Ovary (tissue), 7 donors: ENCODE measurements at regions not wholly inside any gene's neighbourhood (a gene's known extent, or its start where the extent isn't known, plus 50 kb on each side); places are given as distances from the start of the nearest gene placed in this dataset.

Experiments used
- DNase-seq, 5 donors: peaks; one replicate each; pipeline ENCODE4 v3.0.0-alpha.2; 2019 to 2020
- H3K27ac ChIP-seq, 2 donors: fragments of 200-600 bp; one replicate each; pipeline versions ENCODE4 v1.5.1 to v1.8.0; 2019 to 2022
- H3K27me3 ChIP-seq: fragments of 200-600 bp; one replicate; pipeline ENCODE4 v1.8.0; 2022
- H3K36me3 ChIP-seq: fragments of 200-600 bp; sonication (generic); one replicate; pipeline ENCODE4 v1.5.1; 2019
- H3K4me1 ChIP-seq: one replicate; pipeline ENCODE4 v1.8.1; 2013; ENCODE audit warnings: mild to moderate bottlenecking, moderate library complexity; ENCODE audit not compliant: insufficient read depth
- H3K4me3 ChIP-seq: fragments of 200-600 bp; sonication (generic); one replicate; pipeline ENCODE4 v1.5.1; 2017
- H3K9me3 ChIP-seq, 2 donors: fragments of 200-600 bp in 1 of 2; sonication (generic) in 1 of 2; one replicate each; pipeline versions ENCODE4 v1.5.1 to v1.8.1; 2013 to 2019; ENCODE audit warnings: mild to moderate bottlenecking in 1 of 2, moderate library complexity in 1 of 2
- CTCF ChIP-seq, 3 donors: fragments of 450-650 bp in 2 of 3; fragments of 200-600 bp in 1 of 3; IDR thresholded peaks; one replicate each; pipeline versions ENCODE4 v1.5.1 to v1.8.0; 2016 to 2022; ENCODE audit warnings: antibody characterized with exemption in 3 of 3, mild to moderate bottlenecking in 1 of 3
- EP300 ChIP-seq: sonication (generic); formaldehyde crosslinking; IDR thresholded peaks from one replicate; pipeline ENCODE4 v1.6.1; 2017; ENCODE audit warnings: antibody characterized with exemption
- POLR2A ChIP-seq: fragments of 450-650 bp; IDR thresholded peaks from one replicate; pipeline ENCODE4 v1.6.1; 2017; ENCODE audit warnings: antibody characterized with exemption, mild to moderate bottlenecking, moderate library complexity
- WGBS, 3 donors: extraction: QIAGEN DNeasy Blood & Tissue Kit in 1 of 3; methylation state at CpG; one replicate each; pipeline versions ENCODE4 v1.1.5 to v1.1.7; 2013 to 2017; 5-methylcytosine and 5-hydroxymethylcytosine counted together
- intact Hi-C, 4 donors: fragments of 100-400 bp; cut with DNase I; formaldehyde crosslinking; loops; one replicate each; pipeline versions ENCODE4 v1.11.0 to v1.15.1; 2022 to 2023
- donor health status: DM: no; HTN: no; CAD: no; lungs with moderate emphysema.
- donor health status: DM: no; HTN: no; CAD: no.
- donor health status: Bipolar disorder and iron deficiency.
- donor health status: DM: no; HTN: no; CAD: no.
- donor health status: DM: yes; HTN: yes; CAD: no.

- Histone ChIP-seq H3K27me3 (no peaks in the 10 kb centered on the region), H3K4me3 (no peak overlapping the region), H3K4me1 (no peaks in the 10 kb centered on the region), H3K36me3 (no peaks in the 10 kb centered on the region), H3K27ac (no peak overlapping the region), H3K9me3 (peaks cover 0 to 5% of the 10 kb centered on the region in 2 donors)
- no peak for DNase-seq
- WGBS, 3 donors, result 85 to 89% (median 86%) methylated on average over 16 of the region's 16 CpGs
- intact Hi-C loops, result no loop called here
- no peak for TF ChIP-seq POLR2A
- TF ChIP-seq EP300, result no peak
- no peak for TF ChIP-seq CTCF (IDR thresholded peaks at IDR 0.05)
These were observed 240.1 kb upstream of the HDAC4 start for GRCh38 chr2:239640676-239641578.

- H3K9me3 ChIP-seq, result peaks cover 0 to 7% of the 10 kb centered on the region in 2 donors
- no peaks in the 10 kb centered on the region for H3K4me1 ChIP-seq
- no peaks in the 10 kb centered on the region for H3K36me3 ChIP-seq
- H3K27me3 ChIP-seq, result no peaks in the 10 kb centered on the region
- intact Hi-C loops, result no loop called here
- no peak for DNase-seq
- TF ChIP-seq CTCF (IDR thresholded peaks at IDR 0.05) (no peak), POLR2A (no peak), EP300 (no peak)
- 80 to 83% (median 81%) methylated on average over 5 of the region's 5 CpGs for WGBS, 3 donors
- no peak overlapping the region for H3K4me3 ChIP-seq
- H3K27ac ChIP-seq, result no peak overlapping the region
These were observed 239.4 kb upstream of the HDAC4 start for GRCh38 chr2:239640210-239640609.

GRCh38 chr2:239639421-239640185 is 238.8 kb upstream of the HDAC4 start:
- DNase-seq, result no peak
- Histone ChIP-seq H3K27me3 (no peaks in the 10 kb centered on the region), H3K36me3 (no peaks in the 10 kb centered on the region), H3K9me3 (peaks cover 0 to 7% of the 10 kb centered on the region in 2 donors), H3K4me1 (no peaks in the 10 kb centered on the region), H3K27ac (no peak overlapping the region), H3K4me3 (no peak overlapping the region)
- intact Hi-C loops, result no loop called here
- no peak for TF ChIP-seq EP300
- WGBS, 3 donors, result 77 to 79% (median 78%) methylated on average over 5 of the region's 5 CpGs

GRCh38 chr2:239638376-239638775 is 237.6 kb upstream of the HDAC4 start:
- 65 to 71% (median 67%) methylated on average over 4 of the region's 4 CpGs for WGBS, 3 donors
- intact Hi-C loops, result no loop called here
- no peaks in the 10 kb centered on the region for H3K4me1 ChIP-seq
- H3K36me3 ChIP-seq, result no peaks in the 10 kb centered on the region
- H3K27ac ChIP-seq, result no peak overlapping the region
- no peak for TF ChIP-seq CTCF (IDR thresholded peaks at IDR 0.05)
- TF ChIP-seq POLR2A, result no peak
- TF ChIP-seq EP300, result no peak
- H3K9me3 ChIP-seq, result peaks cover 0 to 7% of the 10 kb centered on the region in 2 donors
- H3K4me3 ChIP-seq, result no peak overlapping the region
- H3K27me3 ChIP-seq, result no peaks in the 10 kb centered on the region
- no peak for DNase-seq

DNA sequence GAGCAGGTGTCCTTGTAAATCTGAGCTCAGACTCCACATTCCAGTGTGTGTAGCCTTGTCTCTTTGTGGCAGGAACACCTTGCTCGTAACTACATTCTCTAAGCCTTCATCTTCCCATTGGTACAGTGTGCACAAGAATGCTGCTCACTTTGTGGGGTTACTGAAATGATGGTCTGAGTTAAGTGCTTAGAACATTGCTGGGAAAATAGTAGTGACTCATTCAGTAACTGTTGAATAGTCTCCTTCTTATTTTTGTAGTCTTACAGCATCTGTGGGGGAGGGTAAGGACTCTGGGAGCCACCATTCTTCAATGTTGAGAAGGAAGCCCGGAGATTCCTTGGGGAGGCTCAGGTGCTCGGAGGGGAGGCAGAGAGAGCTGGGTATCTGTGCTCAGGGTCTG is 236.0 kb upstream of the HDAC4 start:
- Histone ChIP-seq H3K9me3 (peaks cover 0 to 7% of the 10 kb centered on the region in 2 donors), H3K4me3 (no peak overlapping the region), H3K27ac (no peak overlapping the region), H3K36me3 (no peaks in the 10 kb centered on the region), H3K4me1 (no peaks in the 10 kb centered on the region), H3K27me3 (no peaks in the 10 kb centered on the region)
- intact Hi-C loops, result no loop called here
- TF ChIP-seq EP300 (no peak), CTCF (IDR thresholded peaks at IDR 0.05) (no peak), POLR2A (no peak)
- 68 to 79% (median 70%) methylated on average over 3 of the region's 3 CpGs for WGBS, 3 donors
- no peak for DNase-seq
